Dendritic cell treated with granulocyte-macrophage colony-stimulating factor and Interleukin-4, amounts not matched to agents 40 ng/mL and 50 ng/mL, for 4 days (primary cell): ENCODE measurements at regions not wholly inside any gene's neighbourhood (a gene's known extent, or its start where the extent isn't known, plus 50 kb on each side); places are given as distances from the start of the nearest gene placed in this dataset.
A peak's percentile ranks its signal among the peaks of the same experiment; 100 is the strongest.

Experiments
- H3K27ac Mint-ChIP-seq: one replicate; pipeline ENCODE4 v1.8.0; 2022; ENCODE audit warnings: mild to moderate bottlenecking, mixed read lengths
- H3K27me3 Mint-ChIP-seq: one replicate; pipeline ENCODE4 v1.8.0; 2022; ENCODE audit warnings: mild to moderate bottlenecking, mixed read lengths
- H3K36me3 Mint-ChIP-seq: one replicate; pipeline ENCODE4 v1.8.0; 2022; ENCODE audit warnings: low read depth, mixed read lengths
- H3K4me1 Mint-ChIP-seq: one replicate; pipeline ENCODE4 v1.8.0; 2022; ENCODE audit warnings: low read depth, mixed read lengths
- H3K4me3 Mint-ChIP-seq: one replicate; pipeline ENCODE4 v1.8.0; 2022; ENCODE audit warnings: mild to moderate bottlenecking, moderate library complexity, mixed read lengths
- H3K9me3 Mint-ChIP-seq: one replicate; pipeline ENCODE4 v1.8.0; 2022; ENCODE audit warnings: mixed read lengths
- intact Hi-C: fragments of 100-400 bp; cut with micrococcal nuclease; formaldehyde crosslinking; loops from one replicate; pipeline ENCODE4 v1.15.0; 2022

GRCh38 chr9:108193026-108193710, 662.6 kb downstream of the ACTL7B start:
- Mint-ChIP-seq H3K27me3 (peaks cover 2% of the 10 kb centered on the region), H3K4me1 (peaks cover 31% of the 10 kb centered on the region), H3K9me3 (no peaks in the 10 kb centered on the region), H3K4me3 (no peak overlapping the region), H3K36me3 (no peaks in the 10 kb centered on the region), H3K27ac (no peak overlapping the region)
- intact Hi-C loops: no loop called here

- Mint-ChIP-seq H3K27ac (peak overlapping the region; percentile 8), H3K36me3 (no peaks in the 10 kb centered on the region), H3K4me3 (no peak overlapping the region), H3K27me3 (peaks cover 2% of the 10 kb centered on the region), H3K9me3 (no peaks in the 10 kb centered on the region), H3K4me1 (peaks cover 27% of the 10 kb centered on the region)
- intact Hi-C loops: no loop called here
These were observed 664.7 kb downstream of the ACTL7B start for GRCh38 chr9:108191065-108191464.

GRCh38 chr9:108188976-108189375, 666.8 kb downstream of the ACTL7B start:
- Mint-ChIP-seq H3K36me3 (no peaks in the 10 kb centered on the region), H3K27ac (no peak overlapping the region), H3K4me3 (no peak overlapping the region), H3K27me3 (peaks cover under 1% of the 10 kb centered on the region), H3K4me1 (peaks cover 35% of the 10 kb centered on the region), H3K9me3 (no peaks in the 10 kb centered on the region)
- intact Hi-C loops: no loop called here

GRCh38 chr9:108188482-108188881, 667.3 kb downstream of the ACTL7B start:
- H3K27me3 Mint-ChIP-seq: no peaks in the 10 kb centered on the region
- H3K27ac Mint-ChIP-seq: no peak overlapping the region
- H3K4me1 Mint-ChIP-seq: peaks cover 40% of the 10 kb centered on the region
- H3K36me3 Mint-ChIP-seq: no peaks in the 10 kb centered on the region
- no peak overlapping the region for H3K4me3 Mint-ChIP-seq
- no peaks in the 10 kb centered on the region for H3K9me3 Mint-ChIP-seq
- intact Hi-C loops: no loop called here

GRCh38 chr9:108186642-108187395, 669.0 kb downstream of the ACTL7B start:
- Mint-ChIP-seq H3K4me1 (peaks cover 47% of the 10 kb centered on the region), H3K27me3 (no peaks in the 10 kb centered on the region), H3K27ac (no peak overlapping the region), H3K9me3 (no peaks in the 10 kb centered on the region), H3K4me3 (no peak overlapping the region), H3K36me3 (no peaks in the 10 kb centered on the region)
- intact Hi-C loops: no loop called here

GRCh38 chr9:108185613-108186012, 670.2 kb downstream of the ACTL7B start:
- H3K27me3 Mint-ChIP-seq: peaks cover 5% of the 10 kb centered on the region
- intact Hi-C loops: no loop called here
- H3K36me3 Mint-ChIP-seq: no peaks in the 10 kb centered on the region
- no peak overlapping the region for H3K4me3 Mint-ChIP-seq
- no peaks in the 10 kb centered on the region for H3K9me3 Mint-ChIP-seq
- peaks cover 52% of the 10 kb centered on the region for H3K4me1 Mint-ChIP-seq
- no peak overlapping the region for H3K27ac Mint-ChIP-seq

GRCh38 chr9:108184941-108185340, 670.8 kb downstream of the ACTL7B start:
- peaks cover 54% of the 10 kb centered on the region for H3K4me1 Mint-ChIP-seq
- intact Hi-C loops: no loop called here
- no peak overlapping the region for H3K27ac Mint-ChIP-seq
- H3K27me3 Mint-ChIP-seq: peaks cover 8% of the 10 kb centered on the region
- no peaks in the 10 kb centered on the region for H3K36me3 Mint-ChIP-seq
- no peak overlapping the region for H3K4me3 Mint-ChIP-seq
- H3K9me3 Mint-ChIP-seq: no peaks in the 10 kb centered on the region

GRCh38 chr9:108184009-108184408, 671.8 kb downstream of the ACTL7B start:
- intact Hi-C loops: no loop called here
- Mint-ChIP-seq H3K4me3 (no peak overlapping the region), H3K27ac (no peak overlapping the region), H3K36me3 (no peaks in the 10 kb centered on the region), H3K9me3 (no peaks in the 10 kb centered on the region), H3K4me1 (peaks cover 58% of the 10 kb centered on the region), H3K27me3 (peaks cover 9% of the 10 kb centered on the region)

GRCh38 chr9:108182950-108183381, 672.8 kb downstream of the ACTL7B start:
- Mint-ChIP-seq H3K27ac (peak overlapping the region; percentile 37), H3K4me3 (no peak overlapping the region), H3K4me1 (peaks cover 58% of the 10 kb centered on the region), H3K27me3 (peaks cover 9% of the 10 kb centered on the region), H3K36me3 (no peaks in the 10 kb centered on the region), H3K9me3 (no peaks in the 10 kb centered on the region)
- intact Hi-C loops: no loop called here

GRCh38 chr9:108182270-108182669, 673.5 kb downstream of the ACTL7B start:
- no peaks in the 10 kb centered on the region for H3K9me3 Mint-ChIP-seq
- peaks cover 58% of the 10 kb centered on the region for H3K4me1 Mint-ChIP-seq
- H3K36me3 Mint-ChIP-seq: no peaks in the 10 kb centered on the region
- peak overlapping the region; percentile 37 for H3K27ac Mint-ChIP-seq
- intact Hi-C loops: no loop called here
- peaks cover 9% of the 10 kb centered on the region for H3K27me3 Mint-ChIP-seq
- no peak overlapping the region for H3K4me3 Mint-ChIP-seq

- Mint-ChIP-seq H3K27ac (no peak overlapping the region), H3K4me1 (peaks cover 52% of the 10 kb centered on the region), H3K36me3 (no peaks in the 10 kb centered on the region), H3K4me3 (no peak overlapping the region), H3K9me3 (no peaks in the 10 kb centered on the region), H3K27me3 (peaks cover 9% of the 10 kb centered on the region)
- intact Hi-C loops: no loop called here
These were observed 674.3 kb downstream of the ACTL7B start for GRCh38 chr9:108181441-108181840.

GRCh38 chr9:108180541-108180940, 675.2 kb downstream of the ACTL7B start:
- intact Hi-C loops: no loop called here
- H3K36me3 Mint-ChIP-seq: no peaks in the 10 kb centered on the region
- H3K27ac Mint-ChIP-seq: peak overlapping the region; percentile 9
- H3K4me1 Mint-ChIP-seq: peaks cover 52% of the 10 kb centered on the region
- H3K9me3 Mint-ChIP-seq: no peaks in the 10 kb centered on the region
- H3K27me3 Mint-ChIP-seq: peaks cover 9% of the 10 kb centered on the region
- no peak overlapping the region for H3K4me3 Mint-ChIP-seq

GRCh38 chr9:108178318-108178717, 677.5 kb downstream of the ACTL7B start:
- Mint-ChIP-seq H3K4me3 (no peak overlapping the region), H3K27me3 (peaks cover 9% of the 10 kb centered on the region), H3K9me3 (no peaks in the 10 kb centered on the region), H3K4me1 (peaks cover 41% of the 10 kb centered on the region), H3K27ac (no peak overlapping the region), H3K36me3 (no peaks in the 10 kb centered on the region)
- intact Hi-C loops: no loop called here

- H3K27me3 Mint-ChIP-seq: peaks cover 10% of the 10 kb centered on the region
- intact Hi-C loops: no loop called here
- no peak overlapping the region for H3K4me3 Mint-ChIP-seq
- H3K9me3 Mint-ChIP-seq: no peaks in the 10 kb centered on the region
- H3K36me3 Mint-ChIP-seq: no peaks in the 10 kb centered on the region
- H3K27ac Mint-ChIP-seq: no peak overlapping the region
- H3K4me1 Mint-ChIP-seq: peaks cover 13% of the 10 kb centered on the region
These were observed 678.8 kb upstream of the KLF4 start for GRCh38 chr9:108168236-108168850.
